ENCODE measurements at regions not wholly inside any gene's neighbourhood (a gene's known extent, or its start where the extent isn't known, plus 50 kb on each side); places are given as distances from the start of the nearest gene placed in this dataset.

DNA sequence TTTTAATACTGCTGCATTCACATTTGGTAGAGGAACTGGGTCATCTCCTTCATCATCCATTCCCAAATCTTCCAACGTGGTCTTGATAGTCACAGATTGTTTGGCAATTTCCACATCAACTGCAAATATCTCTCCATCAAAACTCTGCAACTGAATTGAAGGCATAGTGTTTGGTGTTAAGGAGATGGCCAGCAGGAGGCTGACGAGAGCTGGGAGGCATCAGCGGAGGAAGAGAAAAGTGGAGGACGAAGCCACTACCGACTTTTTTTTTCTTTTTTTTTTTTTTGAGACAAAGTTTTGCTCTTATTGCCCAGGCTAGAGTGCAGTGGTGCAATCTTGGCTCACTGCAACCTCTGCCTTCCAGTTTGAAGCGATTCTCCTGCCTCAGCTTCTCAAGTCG lies 205.0 kb upstream of the KCTD7 start:
- no peak for TF ChIP-seq CTCF (IDR thresholded peaks at IDR 0.05)
- Histone ChIP-seq H3K4me1 (no peaks in the 10 kb centered on the region), H3K27me3 (no peaks in the 10 kb centered on the region), H3K9me3 (no peaks in the 10 kb centered on the region), H3K27ac (no peak overlapping the region), H3K9ac (ENCODE audit: low read depth in 2 of 2, low read length in 2 of 2) (no peak overlapping the region), H3K36me3 (no peaks in the 10 kb centered on the region), H3K4me3 (no peak overlapping the region)
- intact Hi-C loops (cut with DNase I) = no loop called here
- no peak for DNase-seq

DNA sequence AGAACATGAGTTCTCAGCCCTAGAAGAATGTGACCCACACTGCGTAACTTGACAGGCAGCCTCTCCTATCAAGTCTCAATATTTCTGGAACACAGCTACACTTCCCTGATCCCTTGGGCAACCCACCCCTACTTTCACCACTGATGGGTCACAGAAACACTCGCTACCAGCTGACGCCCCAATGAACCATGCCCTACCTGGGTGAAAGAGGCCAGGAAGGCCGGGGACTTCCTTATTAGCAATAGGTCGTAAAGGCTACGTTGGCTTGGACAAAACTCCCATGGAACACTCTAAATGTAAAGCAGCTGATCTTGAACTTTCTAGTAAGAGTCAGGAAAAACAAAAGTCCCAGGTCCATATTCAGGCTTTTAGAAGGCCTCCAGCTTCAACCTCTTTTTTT lies 202.3 kb upstream of the KCTD7 start:
- no peak for DNase-seq
- TF ChIP-seq CTCF (IDR thresholded peaks at IDR 0.05) = no peak
- H3K4me1 ChIP-seq = no peaks in the 10 kb centered on the region
- intact Hi-C loops (cut with DNase I) = no loop called here
- H3K27me3 ChIP-seq = no peaks in the 10 kb centered on the region
- H3K36me3 ChIP-seq = no peaks in the 10 kb centered on the region
- H3K27ac ChIP-seq = no peak overlapping the region
- H3K9ac ChIP-seq (ENCODE audit: low read depth in 2 of 2, low read length in 2 of 2) = no peak overlapping the region
- no peaks in the 10 kb centered on the region for H3K9me3 ChIP-seq
- H3K4me3 ChIP-seq = no peak overlapping the region

GRCh38 chr7:66426996-66427395 lies 201.7 kb upstream of the KCTD7 start:
- H3K27ac ChIP-seq = no peak overlapping the region
- DNase-seq = no peak
- no peaks in the 10 kb centered on the region for H3K36me3 ChIP-seq
- no peak overlapping the region for H3K4me3 ChIP-seq
- no peak overlapping the region for H3K9ac ChIP-seq (ENCODE audit: low read depth in 2 of 2, low read length in 2 of 2)
- no peaks in the 10 kb centered on the region for H3K9me3 ChIP-seq
- intact Hi-C loops (cut with DNase I) = no loop called here
- H3K27me3 ChIP-seq = no peaks in the 10 kb centered on the region
- no peak for TF ChIP-seq CTCF (IDR thresholded peaks at IDR 0.05)
- no peaks in the 10 kb centered on the region for H3K4me1 ChIP-seq

GRCh38 chr7:66427956-66428355 lies 200.7 kb upstream of the KCTD7 start:
- no peak for TF ChIP-seq CTCF (IDR thresholded peaks at IDR 0.05)
- intact Hi-C loops (cut with DNase I) = no loop called here
- no peak overlapping the region for H3K27ac ChIP-seq

GRCh38 chr7:66429498-66430163 lies 199.1 kb upstream of the KCTD7 start:
- no peak overlapping the region for H3K27ac ChIP-seq
- TF ChIP-seq CTCF (IDR thresholded peaks at IDR 0.05) = no peak

More at GRCh38 chr7:66427956-66428355, 200.7 kb upstream of the KCTD7 start:
- H3K36me3 ChIP-seq = no peaks in the 10 kb centered on the region
- no peak overlapping the region for H3K4me3 ChIP-seq
- no peak overlapping the region for H3K9ac ChIP-seq (ENCODE audit: low read depth in 2 of 2, low read length in 2 of 2)
- DNase-seq = no peak
- no peaks in the 10 kb centered on the region for H3K4me1 ChIP-seq
- no peaks in the 10 kb centered on the region for H3K9me3 ChIP-seq
- no peaks in the 10 kb centered on the region for H3K27me3 ChIP-seq

More at GRCh38 chr7:66429498-66430163, 199.1 kb upstream of the KCTD7 start:
- Histone ChIP-seq H3K4me3 (no peak overlapping the region), H3K4me1 (no peaks in the 10 kb centered on the region), H3K9ac (ENCODE audit: low read depth in 2 of 2, low read length in 2 of 2) (no peak overlapping the region), H3K36me3 (no peaks in the 10 kb centered on the region), H3K27me3 (no peaks in the 10 kb centered on the region), H3K9me3 (no peaks in the 10 kb centered on the region)
- no peak for DNase-seq
- intact Hi-C loops (cut with DNase I) = no loop called here
